GM23338 (cell line): ENCODE measurements at regions not wholly inside any gene's neighbourhood (a gene's known extent, or its start where the extent isn't known, plus 50 kb on each side); places are given as distances from the start of the nearest gene placed in this dataset.

Experiments
- ATAC-seq: fragments of 200-7000 bp; cut with Tn5 transposase; 3 replicates; pipeline ENCODE4 v1.9.1; 2020
- DNase-seq: peaks from one replicate; pipeline ENCODE4 v3.0.0-alpha.2; 2015; ENCODE audit warnings: low spot score
- H2AFZ ChIP-seq: fragments of 200-600 bp; sonication (generic); 2 replicates; pipeline ENCODE4 v1.8.0; 2016; ENCODE audit warnings: antibody characterized with exemption, mild to moderate bottlenecking, moderate library complexity
- H3F3A ChIP-seq: fragments of 200-600 bp; sonication (generic); replicated peaks from 2 replicates; pipeline ENCODE4 v1.8.0; 2017; ENCODE audit warnings: antibody characterized with exemption, mixed run types, low read depth
- H3K27ac ChIP-seq: fragments of 200-600 bp; sonication (generic); 2 replicates; pipeline ENCODE4 v1.6.1; 2016; ENCODE audit warnings: low read depth
- H3K27me3 ChIP-seq: fragments of 200-600 bp; sonication (generic); 2 replicates; pipeline ENCODE4 v1.8.0; 2016; ENCODE audit warnings: mild to moderate bottlenecking, mixed run types, moderate library complexity; ENCODE audit not compliant: insufficient read depth
- H3K36me3 ChIP-seq: fragments of 200-600 bp; sonication (generic); 2 replicates; pipeline ENCODE4 v1.8.0; 2016; ENCODE audit warnings: mild to moderate bottlenecking; ENCODE audit not compliant: insufficient read depth
- H3K4me1 ChIP-seq: fragments of 200-600 bp; sonication (generic); 2 replicates; pipeline ENCODE4 v1.8.0; 2016; ENCODE audit warnings: mild to moderate bottlenecking, moderate library complexity; ENCODE audit not compliant: insufficient read depth
- H3K4me2 ChIP-seq: fragments of 200-600 bp; sonication (generic); 2 replicates; pipeline ENCODE4 v1.7.1; 2017; ENCODE audit warnings: mixed run types
- H3K4me3 ChIP-seq: fragments of 200-600 bp; sonication (generic); 2 replicates; pipeline ENCODE4 v1.6.1; 2016; ENCODE audit warnings: mixed run types
- H3K79me2 ChIP-seq: fragments of 200-600 bp; sonication (generic); replicated peaks from 2 replicates; pipeline ENCODE4 v1.8.0; 2017; ENCODE audit warnings: mild to moderate bottlenecking; ENCODE audit not compliant: insufficient read depth
- H3K9me2 ChIP-seq: fragments of 200-600 bp; sonication (generic); 2 replicates; pipeline ENCODE4 v1.8.0; 2017; ENCODE audit not compliant: insufficient read depth
- H4K20me1 ChIP-seq: fragments of 200-600 bp; sonication (generic); replicated peaks from 2 replicates; pipeline ENCODE4 v1.8.0; 2017; ENCODE audit warnings: mild to moderate bottlenecking; ENCODE audit not compliant: insufficient read depth
- H3K27ac Mint-ChIP-seq: 2 replicates; pipeline ENCODE4 v1.8.0; 2020; ENCODE audit warnings: inconsistent platforms, mild to moderate bottlenecking, moderate library complexity, mixed read lengths
- H3K27me3 Mint-ChIP-seq: 3 replicates; pipeline ENCODE4 v1.8.0; 2022; ENCODE audit warnings: low read depth, mild to moderate bottlenecking, moderate library complexity, mixed read lengths, inconsistent platforms; ENCODE audit not compliant: insufficient read depth, poor library complexity
- H3K36me3 Mint-ChIP-seq: 3 replicates; pipeline ENCODE4 v1.8.0; 2021; ENCODE audit warnings: low read depth, mild to moderate bottlenecking, inconsistent platforms, moderate library complexity, mixed read lengths
- H3K4me1 Mint-ChIP-seq: 3 replicates; pipeline ENCODE4 v1.8.0; 2020; ENCODE audit warnings: mild to moderate bottlenecking, inconsistent platforms, mixed read lengths
- H3K4me3 Mint-ChIP-seq: 3 replicates; pipeline ENCODE4 v1.8.0; 2021; ENCODE audit warnings: moderate library complexity, mild to moderate bottlenecking, inconsistent platforms, mixed read lengths
- H3K9me3 Mint-ChIP-seq: 3 replicates; pipeline ENCODE4 v1.8.0; 2020; ENCODE audit warnings: moderate library complexity, mild to moderate bottlenecking, inconsistent platforms, mixed read lengths
- CREB1 ChIP-seq: fragments of 250-450 bp; sonication (Bioruptor Pico); IDR thresholded peaks from 2 replicates; pipeline ENCODE4 v1.5.0; 2020; ENCODE audit warnings: low read depth, mild to moderate bottlenecking, moderate library complexity
- EZH2 ChIP-seq: fragments of 200-600 bp; sonication (generic); IDR thresholded peaks from one replicate; pipeline ENCODE4 v1.8.0; 2017; ENCODE audit warnings: antibody characterized with exemption, mild to moderate bottlenecking, low read depth; ENCODE audit not compliant: unreplicated experiment
- POLR2AphosphoS5 ChIP-seq: IDR thresholded peaks from 2 replicates; pipeline ENCODE4 v1.6.1; 2016; ENCODE audit warnings: antibody characterized with exemption, low read depth
- STAT1 ChIP-seq: IDR thresholded peaks from one replicate; pipeline ENCODE4 v1.6.1; 2016; ENCODE audit warnings: antibody characterized with exemption; ENCODE audit not compliant: unreplicated experiment
- ZNF331 ChIP-seq: fragments of 250-450 bp; sonication (Bioruptor Pico); IDR thresholded peaks from 2 replicates; pipeline ENCODE4 v1.5.0; 2020; ENCODE audit warnings: low read depth, mild to moderate bottlenecking, moderate library complexity
- TF ChIP-seq, protein P1 (sequence below): IDR thresholded peaks from one replicate; pipeline ENCODE4 v1.6.1; 2018; ENCODE audit warnings: antibody characterized with exemption; ENCODE audit not compliant: unreplicated experiment
- TF ChIP-seq, protein P2 (sequence below): IDR thresholded peaks from 2 replicates; pipeline ENCODE4 v1.6.1; 2016; ENCODE audit warnings: antibody characterized with exemption
- TF ChIP-seq, protein P3 (sequence below), 2 experiments: fragments of 200-600 bp in 1 of 2; sonication (generic) in 1 of 2; conservative IDR thresholded peaks; 2 replicates each; pipeline versions ENCODE4 v1.5.1 to v1.6.1; 2016 to 2017; ENCODE audit warnings: antibody characterized with exemption in 2 of 2, low read depth in 2 of 2, mild to moderate bottlenecking in 2 of 2, moderate library complexity in 1 of 2

DNA sequence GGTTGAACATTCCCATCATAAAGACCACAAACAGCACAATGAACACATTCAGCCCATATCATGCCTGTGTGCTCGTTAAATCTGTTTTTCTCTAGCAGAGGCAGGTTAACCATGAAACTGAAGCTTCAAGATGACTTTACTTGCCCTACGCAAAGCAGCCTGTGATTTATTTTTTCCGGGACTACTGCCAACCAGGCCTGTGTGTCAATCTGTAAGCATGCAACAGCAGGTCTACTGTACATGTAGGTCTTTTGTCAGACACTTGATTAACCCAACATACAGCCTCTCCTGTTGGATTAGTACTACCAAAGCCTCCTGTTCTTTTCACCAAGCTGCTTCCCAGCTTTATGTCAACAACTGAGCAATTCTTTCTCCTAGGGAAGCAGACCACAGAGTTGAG is 85.5 kb upstream of the ACSL1 start (continued):
- TF ChIP-seq, protein P1, sequence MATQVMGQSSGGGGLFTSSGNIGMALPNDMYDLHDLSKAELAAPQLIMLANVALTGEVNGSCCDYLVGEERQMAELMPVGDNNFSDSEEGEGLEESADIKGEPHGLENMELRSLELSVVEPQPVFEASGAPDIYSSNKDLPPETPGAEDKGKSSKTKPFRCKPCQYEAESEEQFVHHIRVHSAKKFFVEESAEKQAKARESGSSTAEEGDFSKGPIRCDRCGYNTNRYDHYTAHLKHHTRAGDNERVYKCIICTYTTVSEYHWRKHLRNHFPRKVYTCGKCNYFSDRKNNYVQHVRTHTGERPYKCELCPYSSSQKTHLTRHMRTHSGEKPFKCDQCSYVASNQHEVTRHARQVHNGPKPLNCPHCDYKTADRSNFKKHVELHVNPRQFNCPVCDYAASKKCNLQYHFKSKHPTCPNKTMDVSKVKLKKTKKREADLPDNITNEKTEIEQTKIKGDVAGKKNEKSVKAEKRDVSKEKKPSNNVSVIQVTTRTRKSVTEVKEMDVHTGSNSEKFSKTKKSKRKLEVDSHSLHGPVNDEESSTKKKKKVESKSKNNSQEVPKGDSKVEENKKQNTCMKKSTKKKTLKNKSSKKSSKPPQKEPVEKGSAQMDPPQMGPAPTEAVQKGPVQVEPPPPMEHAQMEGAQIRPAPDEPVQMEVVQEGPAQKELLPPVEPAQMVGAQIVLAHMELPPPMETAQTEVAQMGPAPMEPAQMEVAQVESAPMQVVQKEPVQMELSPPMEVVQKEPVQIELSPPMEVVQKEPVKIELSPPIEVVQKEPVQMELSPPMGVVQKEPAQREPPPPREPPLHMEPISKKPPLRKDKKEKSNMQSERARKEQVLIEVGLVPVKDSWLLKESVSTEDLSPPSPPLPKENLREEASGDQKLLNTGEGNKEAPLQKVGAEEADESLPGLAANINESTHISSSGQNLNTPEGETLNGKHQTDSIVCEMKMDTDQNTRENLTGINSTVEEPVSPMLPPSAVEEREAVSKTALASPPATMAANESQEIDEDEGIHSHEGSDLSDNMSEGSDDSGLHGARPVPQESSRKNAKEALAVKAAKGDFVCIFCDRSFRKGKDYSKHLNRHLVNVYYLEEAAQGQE, result no peak
- no peak for TF ChIP-seq POLR2AphosphoS5

DNA sequence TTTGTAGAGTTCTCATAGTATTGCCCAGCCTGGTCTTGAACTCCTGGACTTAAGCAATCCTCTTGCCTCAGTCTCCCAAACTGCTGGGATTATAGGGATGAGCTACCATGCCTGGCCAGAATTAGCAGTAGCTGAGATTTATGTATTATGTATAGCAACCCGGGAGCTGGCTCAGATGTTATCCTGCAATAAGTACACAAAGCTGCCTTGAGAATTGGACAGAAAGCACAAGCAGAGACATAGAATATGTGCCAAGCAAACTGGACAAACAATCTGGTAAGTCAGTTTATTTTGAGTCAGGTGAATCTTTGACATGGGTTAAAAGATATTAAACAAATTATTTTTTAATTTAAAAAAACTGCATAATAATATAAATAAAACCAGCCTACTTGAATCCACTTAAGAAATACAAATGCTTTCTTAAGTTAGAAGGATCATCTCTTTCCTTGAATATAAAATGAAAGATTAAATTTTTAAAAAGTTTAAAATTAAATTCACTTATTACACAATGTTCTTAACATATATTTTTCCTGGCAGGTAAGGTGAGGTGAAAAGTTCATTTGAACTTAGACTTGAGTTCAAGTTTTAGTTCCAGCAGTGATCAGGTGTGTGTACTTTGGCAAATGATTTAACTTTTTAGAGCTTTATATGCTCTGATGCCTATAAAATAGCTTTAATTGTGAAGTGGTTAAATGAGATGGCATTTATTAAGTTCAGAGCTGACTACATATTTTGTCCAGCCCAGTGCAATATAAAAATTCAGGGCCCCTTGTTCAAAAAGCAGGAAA is 87.8 kb upstream of the ACSL1 start:
- no peak for DNase-seq
- Histone ChIP-seq H3K36me3 (peaks cover 9% of the 10 kb centered on the region; the same call in 1 of the 2 replicates), H2AFZ (no peak overlapping the region), H3K4me1 (no peaks in the 10 kb centered on the region), H4K20me1 (no peaks in the 10 kb centered on the region), H3K4me3 (no peak overlapping the region), H3K9me2 (0 out of 2 replicates have a peak, but pooled peaks cover 4% of the 10 kb centered on the region), H3K27me3 (no peaks in the 10 kb centered on the region), H3K27ac (no peak overlapping the region), H3K79me2 (no peaks in the 10 kb centered on the region), H3F3A (no peaks in the 10 kb centered on the region), H3K4me2 (no peak overlapping the region)
- Mint-ChIP-seq H3K4me3 (no peak overlapping the region), H3K36me3 (peaks cover 28% of the 10 kb centered on the region), H3K27ac (no peak overlapping the region), H3K4me1 (no peaks in the 10 kb centered on the region), H3K9me3 (peaks cover 49% of the 10 kb centered on the region), H3K27me3 (peaks cover 5% of the 10 kb centered on the region)
- no peak for ATAC-seq
- TF ChIP-seq EZH2 (no peak), POLR2AphosphoS5 (no peak), CREB1 (no peak), STAT1 (no peak), ZNF331 (CRISPR knock-in tag) (no peak)
- TF ChIP-seq, protein P2, sequence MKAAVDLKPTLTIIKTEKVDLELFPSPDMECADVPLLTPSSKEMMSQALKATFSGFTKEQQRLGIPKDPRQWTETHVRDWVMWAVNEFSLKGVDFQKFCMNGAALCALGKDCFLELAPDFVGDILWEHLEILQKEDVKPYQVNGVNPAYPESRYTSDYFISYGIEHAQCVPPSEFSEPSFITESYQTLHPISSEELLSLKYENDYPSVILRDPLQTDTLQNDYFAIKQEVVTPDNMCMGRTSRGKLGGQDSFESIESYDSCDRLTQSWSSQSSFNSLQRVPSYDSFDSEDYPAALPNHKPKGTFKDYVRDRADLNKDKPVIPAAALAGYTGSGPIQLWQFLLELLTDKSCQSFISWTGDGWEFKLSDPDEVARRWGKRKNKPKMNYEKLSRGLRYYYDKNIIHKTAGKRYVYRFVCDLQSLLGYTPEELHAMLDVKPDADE, result no peak
- TF ChIP-seq, protein P1, result no peak
- TF ChIP-seq, protein P3, sequence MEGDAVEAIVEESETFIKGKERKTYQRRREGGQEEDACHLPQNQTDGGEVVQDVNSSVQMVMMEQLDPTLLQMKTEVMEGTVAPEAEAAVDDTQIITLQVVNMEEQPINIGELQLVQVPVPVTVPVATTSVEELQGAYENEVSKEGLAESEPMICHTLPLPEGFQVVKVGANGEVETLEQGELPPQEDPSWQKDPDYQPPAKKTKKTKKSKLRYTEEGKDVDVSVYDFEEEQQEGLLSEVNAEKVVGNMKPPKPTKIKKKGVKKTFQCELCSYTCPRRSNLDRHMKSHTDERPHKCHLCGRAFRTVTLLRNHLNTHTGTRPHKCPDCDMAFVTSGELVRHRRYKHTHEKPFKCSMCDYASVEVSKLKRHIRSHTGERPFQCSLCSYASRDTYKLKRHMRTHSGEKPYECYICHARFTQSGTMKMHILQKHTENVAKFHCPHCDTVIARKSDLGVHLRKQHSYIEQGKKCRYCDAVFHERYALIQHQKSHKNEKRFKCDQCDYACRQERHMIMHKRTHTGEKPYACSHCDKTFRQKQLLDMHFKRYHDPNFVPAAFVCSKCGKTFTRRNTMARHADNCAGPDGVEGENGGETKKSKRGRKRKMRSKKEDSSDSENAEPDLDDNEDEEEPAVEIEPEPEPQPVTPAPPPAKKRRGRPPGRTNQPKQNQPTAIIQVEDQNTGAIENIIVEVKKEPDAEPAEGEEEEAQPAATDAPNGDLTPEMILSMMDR (conservative IDR thresholded peaks at IDR 0.05; ENCODE audit: low read depth in 2 of 2), result no peak
